H1 (cell line): ENCODE measurements at regions not wholly inside any gene's neighbourhood (a gene's known extent, or its start where the extent isn't known, plus 50 kb on each side); places are given as distances from the start of the nearest gene placed in this dataset.

Source experiments
- CTCF ChIA-PET: fragments of 300-600 bp; sonication (Branson Sonifier 250); formaldehyde crosslinking; loops from one replicate; lab custom pipeline; 2021; ENCODE audit not compliant: partially characterized antibody; lab: Charles Lee
- POLR2A ChIA-PET: fragments of 300-600 bp; sonication (Branson Sonifier 250); formaldehyde crosslinking; loops from one replicate; lab custom pipeline; 2021; ENCODE audit warnings: inconsistent platforms; ENCODE audit not compliant: partially characterized antibody; lab: Charles Lee
- DNase-seq, 2 experiments: peaks; one replicate each; pipeline versions ENCODE4 v3.0.0 to v3.0.0-alpha.2; 2010 to 2022; ENCODE audit warnings: low spot score in 2 of 2, low read depth in 1 of 2, mixed read lengths in 1 of 2
- FAIRE-seq: peaks from 2 replicates; lab custom pipeline; 2011; peaks lifted over from hg19 to GRCh38; lab: Jason Lieb, UNC
- H2AFZ ChIP-seq: 2 replicates; pipeline ENCODE4 v1.8.1; 2012; ENCODE audit warnings: low read length, inconsistent platforms
- H2AK5ac ChIP-seq: 2 replicates; pipeline ENCODE4 v1.6.1; 2013; ENCODE audit warnings: low read depth, low read length
- H2BK120ac ChIP-seq: replicated peaks from 2 replicates; pipeline ENCODE3; 2013; ENCODE audit warnings: low read depth, low read length, inconsistent platforms
- H2BK12ac ChIP-seq: 2 replicates; pipeline ENCODE4 v1.6.1; 2013; ENCODE audit warnings: low read depth, low read length
- H2BK15ac ChIP-seq: 2 replicates; pipeline ENCODE4 v1.6.1; 2013; ENCODE audit warnings: low read length
- H2BK20ac ChIP-seq: 2 replicates; pipeline ENCODE4 v1.6.1; 2013; ENCODE audit warnings: low read length
- H2BK5ac ChIP-seq: 2 replicates; pipeline ENCODE4 v1.6.1; 2013; ENCODE audit warnings: low read depth, low read length
- H3K14ac ChIP-seq: 2 replicates; pipeline ENCODE4 v1.6.1; 2013; ENCODE audit warnings: inconsistent platforms; ENCODE audit not compliant: insufficient read length
- H3K18ac ChIP-seq: 2 replicates; pipeline ENCODE4 v1.6.1; 2013; ENCODE audit warnings: low read length; ENCODE audit errors: extremely low read depth
- H3K23ac ChIP-seq: 2 replicates; pipeline ENCODE4 v1.6.1; 2013; ENCODE audit warnings: inconsistent platforms; ENCODE audit not compliant: insufficient read length
- H3K23me2 ChIP-seq: 2 replicates; pipeline ENCODE4 v1.6.1; 2013; ENCODE audit warnings: low read depth, low read length
- H3K27ac ChIP-seq: 2 replicates; pipeline ENCODE4 v1.6.1; 2011; ENCODE audit warnings: low read depth, low read length, inconsistent platforms
- H3K27me3 ChIP-seq, 4 experiments: replicated peaks in 1 of 4; 1 replicate in 1 of 4; 2 replicates in 3 of 4; pipeline versions ENCODE4 v1.6.1 to v1.8.1; 2011 to 2013; ENCODE audit warnings: low read length in 3 of 4, mild to moderate bottlenecking in 3 of 4, inconsistent platforms in 2 of 4, mixed read lengths in 2 of 4, moderate library complexity in 1 of 4; ENCODE audit not compliant: control insufficient read depth in 3 of 4, insufficient read depth in 3 of 4; ENCODE audit errors: extremely low read depth in 1 of 4
- H3K36me3 ChIP-seq, 4 experiments: 2 replicates each; pipeline versions ENCODE4 v1.6.1 to v1.8.1; 2011 to 2013; ENCODE audit warnings: mild to moderate bottlenecking in 4 of 4, low read length in 3 of 4, moderate library complexity in 2 of 4, control low read depth in 1 of 4, inconsistent platforms in 1 of 4; ENCODE audit not compliant: insufficient read depth in 4 of 4, control insufficient read depth in 2 of 4
- H3K4ac ChIP-seq: replicated peaks from 2 replicates; pipeline ENCODE3; 2013; ENCODE audit warnings: low read length, low read depth, mixed read lengths, inconsistent platforms; ENCODE audit not compliant: insufficient read length
- H3K4me1 ChIP-seq, 4 experiments: replicated peaks in 1 of 4; 1 replicate in 1 of 4; 2 replicates in 3 of 4; pipeline versions ENCODE4 v1.6.1 to v1.8.1; 2011 to 2013; ENCODE audit warnings: low read length in 3 of 4, inconsistent platforms in 2 of 4, mixed read lengths in 1 of 4; ENCODE audit not compliant: insufficient read depth in 4 of 4, control insufficient read depth in 3 of 4
- H3K4me2 ChIP-seq, 2 experiments: 2 replicates each; pipeline versions ENCODE4 v1.6.1 to v1.8.1; 2011 to 2013; ENCODE audit warnings: low read depth in 2 of 2, low read length in 2 of 2, control low read depth in 1 of 2, inconsistent platforms in 1 of 2, mild to moderate bottlenecking in 1 of 2; ENCODE audit not compliant: insufficient read depth in 1 of 2
- H3K4me3 ChIP-seq, 4 experiments: fragments of 200-600, 300-600 bp in 1 of 4; sonication (generic), shearing (Covaris generic), sonication (Bioruptor Twin) in 1 of 4; 2 replicates each; pipeline versions ENCODE4 v1.5.1 to v1.8.1; 2011 to 2016; ENCODE audit warnings: low read length in 4 of 4, low read depth in 3 of 4, control low read depth in 2 of 4, inconsistent platforms in 2 of 4, mild to moderate bottlenecking in 2 of 4, mixed read lengths in 1 of 4, moderate library complexity in 1 of 4; ENCODE audit not compliant: insufficient read depth in 2 of 4; ENCODE audit errors: extremely low read depth in 1 of 4
- H3K56ac ChIP-seq: replicated peaks from 2 replicates; pipeline ENCODE3; 2013; ENCODE audit warnings: low read depth, mild to moderate bottlenecking, mixed read lengths, low read length, inconsistent platforms; ENCODE audit not compliant: insufficient read length
- H3K79me1 ChIP-seq: 2 replicates; pipeline ENCODE4 v1.6.1; 2013; ENCODE audit warnings: low read depth, low read length, control low read depth
- H3K79me2 ChIP-seq, 2 experiments: 2 replicates each; pipeline versions ENCODE4 v1.6.1 to v1.8.1; 2012 to 2013; ENCODE audit warnings: low read length in 2 of 2, mild to moderate bottlenecking in 2 of 2, inconsistent platforms in 1 of 2; ENCODE audit not compliant: insufficient read depth in 2 of 2, control insufficient read depth in 1 of 2
- H3K9ac ChIP-seq, 4 experiments: replicated peaks in 1 of 4; 1 replicate in 1 of 4; 2 replicates in 3 of 4; pipeline versions ENCODE4 v1.6.1 to v1.8.1; 2011 to 2013; ENCODE audit warnings: low read depth in 3 of 4, low read length in 3 of 4, control low read depth in 2 of 4, mild to moderate bottlenecking in 2 of 4, moderate library complexity in 2 of 4, inconsistent platforms in 1 of 4; ENCODE audit errors: extremely low read depth in 1 of 4
- H3K9me3 ChIP-seq, 2 experiments: 2 replicates each; pipeline versions ENCODE4 v1.6.1 to v1.8.1; 2012 to 2013; ENCODE audit warnings: mild to moderate bottlenecking in 2 of 2, moderate library complexity in 2 of 2, control low read depth in 1 of 2, inconsistent platforms in 1 of 2, low read depth in 1 of 2, low read length in 1 of 2, mixed read lengths in 1 of 2; ENCODE audit not compliant: insufficient read depth in 2 of 2
- H4K20me1 ChIP-seq, 2 experiments: replicated peaks in 1 of 2; 2 replicates each; pipeline versions ENCODE3 to v1.8.1; 2011 to 2013; ENCODE audit warnings: inconsistent platforms in 2 of 2, low read length in 2 of 2, mild to moderate bottlenecking in 1 of 2; ENCODE audit not compliant: insufficient read depth in 2 of 2, control insufficient read depth in 1 of 2
- H4K5ac ChIP-seq: 2 replicates; pipeline ENCODE4 v1.6.1; 2013; ENCODE audit warnings: low read length, low read depth, mixed read lengths, inconsistent platforms; ENCODE audit not compliant: insufficient read length
- H4K8ac ChIP-seq: 2 replicates; pipeline ENCODE4 v1.8.0; 2013; ENCODE audit warnings: mild to moderate bottlenecking, moderate library complexity, low read length, inconsistent platforms; ENCODE audit not compliant: insufficient read depth; ENCODE audit errors: extremely low read depth
- H4K91ac ChIP-seq: replicated peaks from 2 replicates; pipeline ENCODE3; 2013; ENCODE audit warnings: low read length, mixed read lengths, inconsistent platforms; ENCODE audit not compliant: insufficient read length
- ATF2 ChIP-seq: IDR thresholded peaks from 2 replicates; pipeline ENCODE4 v1.6.1; 2012; ENCODE audit warnings: low read length, inconsistent platforms
- BACH1 ChIP-seq: IDR thresholded peaks from 2 replicates; pipeline ENCODE4 v1.6.1; 2012; ENCODE audit warnings: low read length, improper control_type of control experiment
- CEBPB ChIP-seq: IDR thresholded peaks from 2 replicates; pipeline ENCODE4 v1.6.1; 2012; ENCODE audit warnings: low read depth, low read length
- CREB1 ChIP-seq: IDR thresholded peaks from 2 replicates; pipeline ENCODE4 v1.6.1; 2012; ENCODE audit warnings: inconsistent platforms
- EP300 ChIP-seq, 2 experiments: IDR thresholded peaks; 1 replicate in 1 of 2; 2 replicates in 1 of 2; pipeline ENCODE4 v1.6.1; 2011 to 2012; ENCODE audit warnings: low read depth in 2 of 2, low read length in 2 of 2, mild to moderate bottlenecking in 2 of 2, borderline replicate concordance in 1 of 2, inconsistent platforms in 1 of 2, moderate library complexity in 1 of 2
- HDAC2 ChIP-seq, 2 experiments: fragments of 300-600 bp in 1 of 2; sonication (generic) in 1 of 2; IDR thresholded peaks; 2 replicates each; pipeline ENCODE4 v1.6.1; 2011 to 2012; ENCODE audit warnings: low read depth in 2 of 2, low read length in 2 of 2, mild to moderate bottlenecking in 2 of 2, moderate library complexity in 2 of 2, borderline replicate concordance in 1 of 2, inconsistent platforms in 1 of 2
- KDM1A ChIP-seq: fragments of 200-600, 300-600 bp; sonication (generic); IDR thresholded peaks from 2 replicates; pipeline ENCODE4 v1.7.1; 2016; ENCODE audit warnings: mild to moderate bottlenecking, low read length, borderline replicate concordance
- RBBP5 ChIP-seq: IDR thresholded peaks from 2 replicates; pipeline ENCODE4 v1.7.1; 2012; ENCODE audit warnings: low read depth, mild to moderate bottlenecking, inconsistent platforms, low read length, moderate library complexity, borderline replicate concordance
- TBP ChIP-seq: IDR thresholded peaks from 2 replicates; pipeline ENCODE4 v1.6.1; 2011; ENCODE audit warnings: low read depth, low read length, improper control_type of control experiment
- WGBS, 2 experiments: shearing (Covaris generic) in 1 of 2; methylation state at CpG; one replicate each; pipeline versions ENCODE4 v1.1.6 to v1.1.7; 2013 to 2015; ENCODE audit warnings: low lambda C conversion rate in 2 of 2, mixed read lengths in 2 of 2, inconsistent platforms in 1 of 2, low coverage in 1 of 2, missing lambda C conversion rate in 1 of 2; ENCODE audit not compliant: insufficient replicate concordance in 2 of 2, insufficient coverage in 1 of 2, insufficient read length in 1 of 2; ENCODE audit errors: extremely low coverage in 1 of 2, missing lambda C conversion rate in 1 of 2; 5-methylcytosine and 5-hydroxymethylcytosine counted together

DNA sequence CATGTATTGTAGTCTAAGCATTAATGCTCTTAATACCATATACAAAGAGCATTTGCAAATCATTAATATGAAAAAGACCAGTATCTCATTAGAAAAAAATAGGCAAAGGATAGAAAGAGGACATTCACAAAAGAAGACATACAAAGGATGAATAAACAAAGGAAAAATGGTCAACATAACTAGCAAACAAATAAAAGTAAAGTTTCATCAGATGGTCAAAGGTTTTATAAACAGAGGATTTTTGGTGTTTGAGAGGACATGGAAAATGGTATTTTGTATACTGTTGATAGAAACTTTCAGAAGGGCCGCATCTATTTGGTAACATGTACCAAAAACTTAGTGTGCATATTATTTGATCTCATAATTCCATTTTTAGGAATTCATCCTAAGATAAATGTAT lies 414.8 kb downstream of the PIK3R1 start:
- DNase-seq (no peak), FAIRE-seq (no peak)
- H2AFZ ChIP-seq: no peak overlapping the region
- peaks cover 0 to 8% (median 0%) of the 10 kb centered on the region in 4 experiments; a peak in 1 of 7 replicates for H3K4me1 ChIP-seq
- no peak overlapping the region for H4K5ac ChIP-seq
- no peak overlapping the region for H2BK12ac ChIP-seq
- no peak overlapping the region for H2BK120ac ChIP-seq
- H3K27ac ChIP-seq: no peak overlapping the region
- no peak overlapping the region for H3K4me2 ChIP-seq
- no peak for TF ChIP-seq CEBPB
- TF ChIP-seq ATF2: no peak
- no peak for TF ChIP-seq KDM1A
- no peak for TF ChIP-seq EP300 (IDR thresholded peaks at IDR 0.05; ENCODE audit: borderline replicate concordance in 1 of 2, low read depth in 2 of 2, low read length in 2 of 2)
- no peak for TF ChIP-seq TBP
- TF ChIP-seq RBBP5: no peak
- no peak for TF ChIP-seq HDAC2 (IDR thresholded peaks at IDR 0.05; ENCODE audit: borderline replicate concordance in 1 of 2, low read depth in 2 of 2, low read length in 2 of 2)
- TF ChIP-seq BACH1: no peak
- no peak for TF ChIP-seq CREB1
- H3K9ac ChIP-seq: no peak overlapping the region
- H3K27me3 ChIP-seq: no peaks in the 10 kb centered on the region
- H3K18ac ChIP-seq: no peak overlapping the region
- CTCF ChIA-PET: no interaction called here
- H2BK15ac ChIP-seq: no peak overlapping the region
- H3K9me3 ChIP-seq: no peaks in the 10 kb centered on the region; a peak in 1 of 4 replicates
- POLR2A ChIA-PET: no interaction called here
- H3K14ac ChIP-seq: no peak overlapping the region
- H2BK5ac ChIP-seq: no peak overlapping the region
- WGBS, 2 experiments: 86% methylated on average over 1 of the region's 1 CpG; no CpG with 5 or more reads in 1 of the 2 experiments
- H3K56ac ChIP-seq: no peak overlapping the region
- no peak overlapping the region for H3K4me3 ChIP-seq
- H4K20me1 ChIP-seq: no peaks in the 10 kb centered on the region
- H4K8ac ChIP-seq: no peak overlapping the region
- H3K23me2 ChIP-seq: no peaks in the 10 kb centered on the region
- no peaks in the 10 kb centered on the region for H3K79me1 ChIP-seq
- H3K4ac ChIP-seq: no peak overlapping the region
- no peaks in the 10 kb centered on the region for H3K36me3 ChIP-seq
- H3K23ac ChIP-seq: no peak overlapping the region
- H4K91ac ChIP-seq: no peak overlapping the region
- H3K79me2 ChIP-seq: no peaks in the 10 kb centered on the region
- H2BK20ac ChIP-seq: no peak overlapping the region
- no peak overlapping the region for H2AK5ac ChIP-seq
